ENCODE measurements at regions not wholly inside any gene's neighbourhood (a gene's known extent, or its start where the extent isn't known, plus 50 kb on each side); places are given as distances from the start of the nearest gene placed in this dataset.

DNA sequence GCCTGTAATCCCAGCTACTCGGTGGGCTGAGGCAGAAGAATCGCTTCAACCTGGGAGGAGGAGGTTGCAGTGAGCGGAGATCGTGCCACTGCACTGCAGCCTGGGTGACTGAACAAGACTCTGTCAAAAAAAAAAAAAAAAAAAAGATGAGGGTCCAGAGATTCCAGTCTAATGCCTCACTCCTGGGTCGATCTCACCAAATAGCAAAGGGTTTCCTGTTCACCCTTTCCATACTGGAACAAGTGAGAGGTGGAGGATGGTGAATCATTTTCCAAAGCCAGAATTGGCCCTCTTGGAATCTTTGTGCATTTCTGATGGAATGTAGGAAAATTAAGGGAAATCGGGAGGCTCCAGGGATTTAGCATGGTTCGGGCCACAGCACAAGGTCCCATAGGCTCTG is 58.1 kb upstream of the ZNF648 start:
- H3K27ac ChIP-seq (ENCODE audit: extremely low read depth, low read depth, low read length), result no peak overlapping the region
- H3K4me3 ChIP-seq (ENCODE audit: low read depth, low read length), result no peak overlapping the region
- peaks cover 6% of the 10 kb centered on the region for H3K4me1 ChIP-seq (ENCODE audit: control insufficient read depth, insufficient read depth, low read length)
- no peaks in the 10 kb centered on the region for H3K36me3 ChIP-seq (ENCODE audit: control insufficient read depth in 2 of 2, insufficient read depth in 1 of 2, low read length in 2 of 2)
- CTCF ChIA-PET, result interaction anchor here (1.6 kb wide), 1 partner anchor 34 kb away, joined by 6 read pairs; no protein-coding TSS in a partner anchor
- no peaks in the 10 kb centered on the region for H3K9me3 ChIP-seq (ENCODE audit: control insufficient read depth, insufficient read depth, low read depth, low read length)
- POLR2A ChIA-PET, result interaction anchor here (0.7 kb wide), 1 partner anchor 157 kb away, joined by 4 read pairs; no protein-coding TSS in a partner anchor
- TF ChIP-seq ZBTB21 (tag by site-specific recombination; IDR thresholded peaks at IDR 0.05) (no peak), ZFP69B (tag by site-specific recombination; IDR thresholded peaks at IDR 0.05) (no peak), ZNF311 (tag by site-specific recombination; IDR thresholded peaks at IDR 0.05; ENCODE audit: borderline replicate concordance) (no peak), SP7 (tag by site-specific recombination; IDR thresholded peaks at IDR 0.05) (no peak), SCRT2 (tag by site-specific recombination; IDR thresholded peaks at IDR 0.05) (no peak)
- TF ChIP-seq, protein P1, sequence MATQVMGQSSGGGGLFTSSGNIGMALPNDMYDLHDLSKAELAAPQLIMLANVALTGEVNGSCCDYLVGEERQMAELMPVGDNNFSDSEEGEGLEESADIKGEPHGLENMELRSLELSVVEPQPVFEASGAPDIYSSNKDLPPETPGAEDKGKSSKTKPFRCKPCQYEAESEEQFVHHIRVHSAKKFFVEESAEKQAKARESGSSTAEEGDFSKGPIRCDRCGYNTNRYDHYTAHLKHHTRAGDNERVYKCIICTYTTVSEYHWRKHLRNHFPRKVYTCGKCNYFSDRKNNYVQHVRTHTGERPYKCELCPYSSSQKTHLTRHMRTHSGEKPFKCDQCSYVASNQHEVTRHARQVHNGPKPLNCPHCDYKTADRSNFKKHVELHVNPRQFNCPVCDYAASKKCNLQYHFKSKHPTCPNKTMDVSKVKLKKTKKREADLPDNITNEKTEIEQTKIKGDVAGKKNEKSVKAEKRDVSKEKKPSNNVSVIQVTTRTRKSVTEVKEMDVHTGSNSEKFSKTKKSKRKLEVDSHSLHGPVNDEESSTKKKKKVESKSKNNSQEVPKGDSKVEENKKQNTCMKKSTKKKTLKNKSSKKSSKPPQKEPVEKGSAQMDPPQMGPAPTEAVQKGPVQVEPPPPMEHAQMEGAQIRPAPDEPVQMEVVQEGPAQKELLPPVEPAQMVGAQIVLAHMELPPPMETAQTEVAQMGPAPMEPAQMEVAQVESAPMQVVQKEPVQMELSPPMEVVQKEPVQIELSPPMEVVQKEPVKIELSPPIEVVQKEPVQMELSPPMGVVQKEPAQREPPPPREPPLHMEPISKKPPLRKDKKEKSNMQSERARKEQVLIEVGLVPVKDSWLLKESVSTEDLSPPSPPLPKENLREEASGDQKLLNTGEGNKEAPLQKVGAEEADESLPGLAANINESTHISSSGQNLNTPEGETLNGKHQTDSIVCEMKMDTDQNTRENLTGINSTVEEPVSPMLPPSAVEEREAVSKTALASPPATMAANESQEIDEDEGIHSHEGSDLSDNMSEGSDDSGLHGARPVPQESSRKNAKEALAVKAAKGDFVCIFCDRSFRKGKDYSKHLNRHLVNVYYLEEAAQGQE (tag by site-specific recombination; IDR thresholded peaks at IDR 0.05), result no peak
- TF ChIP-seq, protein P2, sequence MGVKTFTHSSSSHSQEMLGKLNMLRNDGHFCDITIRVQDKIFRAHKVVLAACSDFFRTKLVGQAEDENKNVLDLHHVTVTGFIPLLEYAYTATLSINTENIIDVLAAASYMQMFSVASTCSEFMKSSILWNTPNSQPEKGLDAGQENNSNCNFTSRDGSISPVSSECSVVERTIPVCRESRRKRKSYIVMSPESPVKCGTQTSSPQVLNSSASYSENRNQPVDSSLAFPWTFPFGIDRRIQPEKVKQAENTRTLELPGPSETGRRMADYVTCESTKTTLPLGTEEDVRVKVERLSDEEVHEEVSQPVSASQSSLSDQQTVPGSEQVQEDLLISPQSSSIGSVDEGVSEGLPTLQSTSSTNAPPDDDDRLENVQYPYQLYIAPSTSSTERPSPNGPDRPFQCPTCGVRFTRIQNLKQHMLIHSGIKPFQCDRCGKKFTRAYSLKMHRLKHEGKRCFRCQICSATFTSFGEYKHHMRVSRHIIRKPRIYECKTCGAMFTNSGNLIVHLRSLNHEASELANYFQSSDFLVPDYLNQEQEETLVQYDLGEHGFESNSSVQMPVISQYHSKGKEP (tag by site-specific recombination; IDR thresholded peaks at IDR 0.05), result no peak
- TF ChIP-seq, protein P3, sequence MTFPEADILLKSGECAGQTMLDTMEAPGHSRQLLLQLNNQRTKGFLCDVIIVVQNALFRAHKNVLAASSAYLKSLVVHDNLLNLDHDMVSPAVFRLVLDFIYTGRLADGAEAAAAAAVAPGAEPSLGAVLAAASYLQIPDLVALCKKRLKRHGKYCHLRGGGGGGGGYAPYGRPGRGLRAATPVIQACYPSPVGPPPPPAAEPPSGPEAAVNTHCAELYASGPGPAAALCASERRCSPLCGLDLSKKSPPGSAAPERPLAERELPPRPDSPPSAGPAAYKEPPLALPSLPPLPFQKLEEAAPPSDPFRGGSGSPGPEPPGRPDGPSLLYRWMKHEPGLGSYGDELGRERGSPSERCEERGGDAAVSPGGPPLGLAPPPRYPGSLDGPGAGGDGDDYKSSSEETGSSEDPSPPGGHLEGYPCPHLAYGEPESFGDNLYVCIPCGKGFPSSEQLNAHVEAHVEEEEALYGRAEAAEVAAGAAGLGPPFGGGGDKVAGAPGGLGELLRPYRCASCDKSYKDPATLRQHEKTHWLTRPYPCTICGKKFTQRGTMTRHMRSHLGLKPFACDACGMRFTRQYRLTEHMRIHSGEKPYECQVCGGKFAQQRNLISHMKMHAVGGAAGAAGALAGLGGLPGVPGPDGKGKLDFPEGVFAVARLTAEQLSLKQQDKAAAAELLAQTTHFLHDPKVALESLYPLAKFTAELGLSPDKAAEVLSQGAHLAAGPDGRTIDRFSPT (tag by site-specific recombination; IDR thresholded peaks at IDR 0.05), result no peak
- TF ChIP-seq, protein P4, sequence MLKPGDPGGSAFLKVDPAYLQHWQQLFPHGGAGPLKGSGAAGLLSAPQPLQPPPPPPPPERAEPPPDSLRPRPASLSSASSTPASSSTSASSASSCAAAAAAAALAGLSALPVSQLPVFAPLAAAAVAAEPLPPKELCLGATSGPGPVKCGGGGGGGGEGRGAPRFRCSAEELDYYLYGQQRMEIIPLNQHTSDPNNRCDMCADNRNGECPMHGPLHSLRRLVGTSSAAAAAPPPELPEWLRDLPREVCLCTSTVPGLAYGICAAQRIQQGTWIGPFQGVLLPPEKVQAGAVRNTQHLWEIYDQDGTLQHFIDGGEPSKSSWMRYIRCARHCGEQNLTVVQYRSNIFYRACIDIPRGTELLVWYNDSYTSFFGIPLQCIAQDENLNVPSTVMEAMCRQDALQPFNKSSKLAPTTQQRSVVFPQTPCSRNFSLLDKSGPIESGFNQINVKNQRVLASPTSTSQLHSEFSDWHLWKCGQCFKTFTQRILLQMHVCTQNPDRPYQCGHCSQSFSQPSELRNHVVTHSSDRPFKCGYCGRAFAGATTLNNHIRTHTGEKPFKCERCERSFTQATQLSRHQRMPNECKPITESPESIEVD (tag by site-specific recombination; IDR thresholded peaks at IDR 0.05), result no peak
- TF ChIP-seq, protein P5, sequence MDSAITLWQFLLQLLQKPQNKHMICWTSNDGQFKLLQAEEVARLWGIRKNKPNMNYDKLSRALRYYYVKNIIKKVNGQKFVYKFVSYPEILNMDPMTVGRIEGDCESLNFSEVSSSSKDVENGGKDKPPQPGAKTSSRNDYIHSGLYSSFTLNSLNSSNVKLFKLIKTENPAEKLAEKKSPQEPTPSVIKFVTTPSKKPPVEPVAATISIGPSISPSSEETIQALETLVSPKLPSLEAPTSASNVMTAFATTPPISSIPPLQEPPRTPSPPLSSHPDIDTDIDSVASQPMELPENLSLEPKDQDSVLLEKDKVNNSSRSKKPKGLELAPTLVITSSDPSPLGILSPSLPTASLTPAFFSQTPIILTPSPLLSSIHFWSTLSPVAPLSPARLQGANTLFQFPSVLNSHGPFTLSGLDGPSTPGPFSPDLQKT (IDR thresholded peaks at IDR 0.05; ENCODE audit: borderline replicate concordance, low read depth, low read length), result no peak

DNA sequence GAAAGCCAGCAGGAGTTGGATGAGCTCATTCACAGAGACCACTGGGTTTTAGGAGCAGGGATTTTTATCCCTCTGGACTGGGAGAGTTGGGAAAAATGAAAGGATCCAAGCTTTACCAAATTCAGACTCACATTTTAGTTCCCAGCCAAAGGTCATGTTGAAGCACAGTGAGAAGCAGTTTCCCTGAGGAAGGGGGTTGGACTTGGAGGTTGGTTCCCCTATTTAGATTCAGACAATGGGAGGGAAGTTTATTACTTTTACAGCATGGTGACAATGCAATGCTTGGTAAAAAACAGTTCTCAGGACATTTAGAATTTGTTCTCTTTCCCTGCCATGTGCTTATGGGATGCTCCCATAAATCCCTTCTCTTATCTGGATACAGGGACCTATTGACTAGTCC is 57.3 kb upstream of the ZNF648 start:
- no peaks in the 10 kb centered on the region for H3K9me3 ChIP-seq (ENCODE audit: control insufficient read depth, insufficient read depth, low read depth, low read length)
- H3K4me3 ChIP-seq (ENCODE audit: low read depth, low read length), result no peak overlapping the region
- H3K27ac ChIP-seq (ENCODE audit: extremely low read depth, low read depth, low read length), result no peak overlapping the region
- ChIA-PET CTCF (interaction anchor here (2.4 kb wide), 1 partner anchor 24 kb away, joined by 9 read pairs; no protein-coding TSS in a partner anchor), POLR2A (interaction anchor here (0.6 to 0.7 kb wide), 2 partner anchors 11 to 158 kb away, joined by 3 to 4 read pairs; no protein-coding TSS in a partner anchor)
- no peaks in the 10 kb centered on the region for H3K36me3 ChIP-seq (ENCODE audit: control insufficient read depth in 2 of 2, insufficient read depth in 1 of 2, low read length in 2 of 2)
- peaks cover 6% of the 10 kb centered on the region for H3K4me1 ChIP-seq (ENCODE audit: control insufficient read depth, insufficient read depth, low read length)
- no peak for TF ChIP-seq ZNF169 (tag by site-specific recombination; IDR thresholded peaks at IDR 0.05)
- TF ChIP-seq, protein P6, sequence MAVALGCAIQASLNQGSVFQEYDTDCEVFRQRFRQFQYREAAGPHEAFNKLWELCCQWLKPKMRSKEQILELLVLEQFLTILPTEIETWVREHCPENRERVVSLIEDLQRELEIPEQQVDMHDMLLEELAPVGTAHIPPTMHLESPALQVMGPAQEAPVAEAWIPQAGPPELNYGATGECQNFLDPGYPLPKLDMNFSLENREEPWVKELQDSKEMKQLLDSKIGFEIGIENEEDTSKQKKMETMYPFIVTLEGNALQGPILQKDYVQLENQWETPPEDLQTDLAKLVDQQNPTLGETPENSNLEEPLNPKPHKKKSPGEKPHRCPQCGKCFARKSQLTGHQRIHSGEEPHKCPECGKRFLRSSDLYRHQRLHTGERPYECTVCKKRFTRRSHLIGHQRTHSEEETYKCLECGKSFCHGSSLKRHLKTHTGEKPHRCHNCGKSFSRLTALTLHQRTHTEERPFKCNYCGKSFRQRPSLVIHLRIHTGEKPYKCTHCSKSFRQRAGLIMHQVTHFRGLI (tag by site-specific recombination; IDR thresholded peaks at IDR 0.05), result no peak
- TF ChIP-seq GFI1B (tag by site-specific recombination; IDR thresholded peaks at IDR 0.05), result no peak
- TF ChIP-seq ZNF830 (tag by site-specific recombination; IDR thresholded peaks at IDR 0.05; ENCODE audit: low read depth), result no peak
- TF ChIP-seq ZFP37 (tag by site-specific recombination; IDR thresholded peaks at IDR 0.05), result no peak
- no peak for TF ChIP-seq ZEB2 (tag by site-specific recombination; IDR thresholded peaks at IDR 0.05)
- TF ChIP-seq ZNF133 (tag by site-specific recombination; IDR thresholded peaks at IDR 0.05), result no peak
- TF ChIP-seq, protein P7, sequence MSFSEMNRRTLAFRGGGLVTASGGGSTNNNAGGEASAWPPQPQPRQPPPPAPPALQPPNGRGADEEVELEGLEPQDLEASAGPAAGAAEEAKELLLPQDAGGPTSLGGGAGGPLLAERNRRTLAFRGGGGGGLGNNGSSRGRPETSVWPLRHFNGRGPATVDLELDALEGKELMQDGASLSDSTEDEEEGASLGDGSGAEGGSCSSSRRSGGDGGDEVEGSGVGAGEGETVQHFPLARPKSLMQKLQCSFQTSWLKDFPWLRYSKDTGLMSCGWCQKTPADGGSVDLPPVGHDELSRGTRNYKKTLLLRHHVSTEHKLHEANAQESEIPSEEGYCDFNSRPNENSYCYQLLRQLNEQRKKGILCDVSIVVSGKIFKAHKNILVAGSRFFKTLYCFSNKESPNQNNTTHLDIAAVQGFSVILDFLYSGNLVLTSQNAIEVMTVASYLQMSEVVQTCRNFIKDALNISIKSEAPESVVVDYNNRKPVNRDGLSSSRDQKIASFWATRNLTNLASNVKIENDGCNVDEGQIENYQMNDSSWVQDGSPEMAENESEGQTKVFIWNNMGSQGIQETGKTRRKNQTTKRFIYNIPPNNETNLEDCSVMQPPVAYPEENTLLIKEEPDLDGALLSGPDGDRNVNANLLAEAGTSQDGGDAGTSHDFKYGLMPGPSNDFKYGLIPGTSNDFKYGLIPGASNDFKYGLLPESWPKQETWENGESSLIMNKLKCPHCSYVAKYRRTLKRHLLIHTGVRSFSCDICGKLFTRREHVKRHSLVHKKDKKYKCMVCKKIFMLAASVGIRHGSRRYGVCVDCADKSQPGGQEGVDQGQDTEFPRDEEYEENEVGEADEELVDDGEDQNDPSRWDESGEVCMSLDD (tag by site-specific recombination; IDR thresholded peaks at IDR 0.05), result no peak
- no peak for TF ChIP-seq ZNF521 (tag by site-specific recombination; IDR thresholded peaks at IDR 0.05)
- TF ChIP-seq ZNF202 (tag by site-specific recombination; IDR thresholded peaks at IDR 0.05; ENCODE audit: borderline replicate concordance), result no peak
- TF ChIP-seq SP7 (tag by site-specific recombination; IDR thresholded peaks at IDR 0.05), result no peak

Measured in HEK293 (cell line).